HepG2 (cell line): ENCODE measurements at regions not wholly inside any gene's neighbourhood (a gene's known extent, or its start where the extent isn't known, plus 50 kb on each side); places are given as distances from the start of the nearest gene placed in this dataset.

ENCODE experiments used
- BCL3 ChIP-seq: sonication (generic); formaldehyde crosslinking; IDR thresholded peaks from 2 replicates; pipeline ENCODE4 v1.5.1; 2020; ENCODE audit warnings: mild to moderate bottlenecking, missing genetic modification reagents, moderate library complexity
- CEBPZ ChIP-seq: IDR thresholded peaks from 2 replicates; pipeline ENCODE4 v1.6.1; 2012; ENCODE audit warnings: low read length, improper control_type of control experiment
- POLR2A ChIP-seq, 2 experiments: IDR thresholded peaks; 2 replicates each; pipeline ENCODE4 v1.6.1; 2011; ENCODE audit warnings: low read depth in 2 of 2, low read length in 2 of 2, mild to moderate bottlenecking in 1 of 2, moderate library complexity in 1 of 2; ENCODE audit not compliant: insufficient read depth in 1 of 2
- PPARG ChIP-seq: conservative IDR thresholded peaks from 2 replicates; pipeline ENCODE4 v1.6.1; 2016; ENCODE audit warnings: missing biosample characterization, missing genetic modification reagents
- ZBTB40 ChIP-seq, 2 experiments: fragments of 450-650 bp in 1 of 2; sonication (generic) in 1 of 2; formaldehyde crosslinking in 1 of 2; IDR thresholded peaks; 2 replicates each; pipeline versions ENCODE4 v1.6.1 to v1.8.0; 2016 to 2022; ENCODE audit warnings: antibody characterized with exemption in 1 of 2, mild to moderate bottlenecking in 1 of 2, missing genetic modification reagents in 1 of 2
- ZMYM3 ChIP-seq: sonication (generic); formaldehyde crosslinking; IDR thresholded peaks from 2 replicates; pipeline ENCODE4 v1.5.1; 2020; ENCODE audit warnings: mild to moderate bottlenecking, missing genetic modification reagents
- ZNF274 ChIP-seq: sonication (generic); formaldehyde crosslinking; IDR thresholded peaks from 2 replicates; pipeline ENCODE4 v1.5.1; 2020; ENCODE audit warnings: mild to moderate bottlenecking, missing genetic modification reagents
- ZNF512 ChIP-seq: sonication (generic); formaldehyde crosslinking; IDR thresholded peaks from 2 replicates; pipeline ENCODE4 v1.4.0; 2020; ENCODE audit warnings: mild to moderate bottlenecking, missing genetic modification reagents
- ZNF543 ChIP-seq: sonication (generic); formaldehyde crosslinking; IDR thresholded peaks from 2 replicates; pipeline ENCODE4 v1.4.0; 2020; ENCODE audit warnings: mild to moderate bottlenecking, missing genetic modification reagents

- no peak for TF ChIP-seq ZNF543 (CRISPR knock-in tag)
- TF ChIP-seq ZMYM3 (CRISPR knock-in tag) = no peak
- TF ChIP-seq PPARG (CRISPR knock-in tag) = no peak
- no peak for TF ChIP-seq BCL3 (CRISPR knock-in tag)
- TF ChIP-seq CEBPZ = no peak
- TF ChIP-seq ZBTB40 (IDR thresholded peaks at IDR 0.05) = no peak
- no peak for TF ChIP-seq ZBTB40 (CRISPR knock-in tag; IDR thresholded peaks at IDR 0.05)
- TF ChIP-seq ZNF274 (CRISPR knock-in tag) = no peak
- TF ChIP-seq POLR2A (IDR thresholded peaks at IDR 0.05; ENCODE audit: insufficient read depth in 1 of 2, low read depth in 2 of 2, low read length in 2 of 2) = no peak
- TF ChIP-seq ZNF512 = no peak
Observed at GRCh38 chr11:19573666-19574065, 139.0 kb upstream of the NAV2 start (continued).
